HEK293T (cell line): ENCODE measurements at regions not wholly inside any gene's neighbourhood (a gene's known extent, or its start where the extent isn't known, plus 50 kb on each side); places are given as distances from the start of the nearest gene placed in this dataset.

Experiments
- BHLHE40 ChIP-seq: fragments of 450-650 bp; IDR thresholded peaks from 2 replicates; pipeline ENCODE4 v1.6.1; 2016; ENCODE audit warnings: mild to moderate bottlenecking, moderate library complexity, borderline replicate concordance
- ELF4 ChIP-seq: fragments of 450-650 bp; IDR thresholded peaks from 2 replicates; pipeline ENCODE4 v1.6.1; 2017; ENCODE audit warnings: antibody characterized with exemption
- FOXA1 ChIP-seq: fragments of 450-650 bp; IDR thresholded peaks from 2 replicates; pipeline ENCODE4 v1.6.1; 2016; ENCODE audit warnings: mild to moderate bottlenecking
- FOXK2 ChIP-seq: fragments of 450-650 bp; IDR thresholded peaks from 2 replicates; pipeline ENCODE4 v1.6.1; 2016; ENCODE audit warnings: mild to moderate bottlenecking
- FOXM1 ChIP-seq: fragments of 450-650 bp; IDR thresholded peaks from 2 replicates; pipeline ENCODE4 v1.6.1; 2017; ENCODE audit warnings: mild to moderate bottlenecking, borderline replicate concordance
- NFRKB ChIP-seq: fragments of 450-650 bp; IDR thresholded peaks from 2 replicates; pipeline ENCODE4 v1.6.1; 2016; ENCODE audit warnings: mild to moderate bottlenecking, moderate library complexity
- SP1 ChIP-seq: fragments of 450-650 bp; IDR thresholded peaks from 2 replicates; pipeline ENCODE4 v1.6.1; 2017
- ZNF384 ChIP-seq: fragments of 450-650 bp; IDR thresholded peaks from 2 replicates; pipeline ENCODE4 v1.6.1; 2016
- TF ChIP-seq, protein P1 (sequence below): fragments of 450-650 bp; IDR thresholded peaks from 2 replicates; pipeline ENCODE4 v1.6.1; 2016

DNA sequence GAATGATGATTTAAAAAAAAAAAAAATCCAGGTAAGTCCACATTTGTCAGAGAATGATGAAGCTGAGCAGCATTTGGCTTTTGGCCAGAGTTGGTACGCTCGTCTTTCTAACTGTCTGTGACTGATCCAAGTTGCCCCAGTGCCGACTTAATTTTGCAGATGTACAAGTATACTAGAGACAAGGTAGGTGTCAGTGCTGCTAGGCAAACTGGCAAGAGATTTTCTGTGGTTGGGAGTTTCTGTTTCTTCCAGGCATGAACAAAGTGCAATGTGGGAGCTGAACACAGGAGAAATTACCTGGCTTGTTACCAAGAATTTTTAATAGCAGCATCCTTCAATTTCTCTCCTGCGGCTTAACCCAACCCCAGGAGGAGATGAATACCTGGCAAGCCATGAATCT lies 307.7 kb downstream of the BUD13 start:
- no peak for TF ChIP-seq NFRKB
- TF ChIP-seq SP1: no peak
- no peak for TF ChIP-seq FOXA1
- TF ChIP-seq FOXK2: no peak
- TF ChIP-seq, protein P1, sequence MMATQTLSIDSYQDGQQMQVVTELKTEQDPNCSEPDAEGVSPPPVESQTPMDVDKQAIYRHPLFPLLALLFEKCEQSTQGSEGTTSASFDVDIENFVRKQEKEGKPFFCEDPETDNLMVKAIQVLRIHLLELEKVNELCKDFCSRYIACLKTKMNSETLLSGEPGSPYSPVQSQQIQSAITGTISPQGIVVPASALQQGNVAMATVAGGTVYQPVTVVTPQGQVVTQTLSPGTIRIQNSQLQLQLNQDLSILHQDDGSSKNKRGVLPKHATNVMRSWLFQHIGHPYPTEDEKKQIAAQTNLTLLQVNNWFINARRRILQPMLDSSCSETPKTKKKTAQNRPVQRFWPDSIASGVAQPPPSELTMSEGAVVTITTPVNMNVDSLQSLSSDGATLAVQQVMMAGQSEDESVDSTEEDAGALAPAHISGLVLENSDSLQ: no peak
- TF ChIP-seq FOXM1: no peak
- no peak for TF ChIP-seq BHLHE40
- TF ChIP-seq ZNF384: no peak
- no peak for TF ChIP-seq ELF4
